SU-DHL-6 (cell line): ENCODE measurements at regions not wholly inside any gene's neighbourhood (a gene's known extent, or its start where the extent isn't known, plus 50 kb on each side); places are given as distances from the start of the nearest gene placed in this dataset.

Experiments used
- H2AFZ ChIP-seq: fragments of 200-600 bp; sonication (generic); 2 replicates; pipeline ENCODE4 v1.6.1; 2014; ENCODE audit warnings: low read depth, mild to moderate bottlenecking, moderate library complexity, mixed read lengths, antibody characterized with exemption, low read length; ENCODE audit not compliant: severe bottlenecking
- H3F3A ChIP-seq: fragments of 200-600 bp; shearing (Covaris generic); 2 replicates; pipeline ENCODE4 v1.6.0; 2016; ENCODE audit warnings: antibody characterized with exemption, mild to moderate bottlenecking; ENCODE audit not compliant: insufficient read depth
- H3K27ac ChIP-seq: fragments of 200-600 bp; sonication (generic); 2 replicates; pipeline ENCODE4 v1.5.1; 2016; ENCODE audit warnings: low read depth, mild to moderate bottlenecking, low read length, moderate library complexity, mixed read lengths
- H3K27me3 ChIP-seq: fragments of 200-600 bp; sonication (generic), shearing (Covaris generic); 2 replicates; pipeline ENCODE4 v1.6.0; 2014; ENCODE audit warnings: mild to moderate bottlenecking, low read length
- H3K36me3 ChIP-seq: fragments of 200-600 bp; sonication (generic); 2 replicates; pipeline ENCODE4 v1.6.1; 2014; ENCODE audit warnings: mild to moderate bottlenecking, low read length, mixed read lengths
- H3K4me2 ChIP-seq: fragments of 300-600, 200-600 bp; shearing (Covaris generic), sonication (generic); 2 replicates; pipeline ENCODE4 v1.6.0; 2014; ENCODE audit warnings: low read length, low read depth, mild to moderate bottlenecking; ENCODE audit not compliant: poor library complexity, severe bottlenecking
- H3K4me3 ChIP-seq: fragments of 200-600 bp; sonication (generic); 2 replicates; pipeline ENCODE4 v1.5.1; 2014; ENCODE audit warnings: antibody characterized with exemption, low read length, mild to moderate bottlenecking, mixed read lengths; ENCODE audit not compliant: insufficient read depth, poor library complexity, severe bottlenecking
- H3K79me2 ChIP-seq: fragments of 200-600 bp; sonication (generic); 2 replicates; pipeline ENCODE4 v1.6.1; 2014; ENCODE audit warnings: mild to moderate bottlenecking, low read length, moderate library complexity; ENCODE audit not compliant: insufficient read depth
- H3K9ac ChIP-seq: fragments of 200-600 bp; sonication (generic); 2 replicates; pipeline ENCODE4 v1.7.0; 2014; ENCODE audit warnings: mild to moderate bottlenecking, low read length
- H3K9me2 ChIP-seq: fragments of 200-600 bp; sonication (generic); replicated peaks from 2 replicates; pipeline ENCODE4 v1.6.1; 2014; ENCODE audit warnings: low read length; ENCODE audit not compliant: insufficient read depth
- H3K9me3 ChIP-seq: fragments of 200-600 bp; sonication (generic); 2 replicates; pipeline ENCODE4 v1.6.1; 2014; ENCODE audit warnings: low read length, mixed read lengths; ENCODE audit not compliant: insufficient read depth
- H4K20me1 ChIP-seq: fragments of 200-600 bp; sonication (generic); 2 replicates; pipeline ENCODE4 v1.6.1; 2014; ENCODE audit warnings: low read depth, mild to moderate bottlenecking, antibody characterized with exemption, low read length, moderate library complexity, mixed read lengths
- EZH2phosphoT487 ChIP-seq: fragments of 200-600 bp; sonication (generic), shearing (Covaris generic); conservative IDR thresholded peaks from 2 replicates; pipeline ENCODE4 v1.6.1; 2018; ENCODE audit warnings: mild to moderate bottlenecking, antibody characterized with exemption, low read length, moderate library complexity, mixed read lengths
- TF ChIP-seq, protein P1 (sequence below): fragments of 200-600 bp; sonication (generic); IDR thresholded peaks from one replicate; pipeline ENCODE4 v1.5.1; 2017; ENCODE audit warnings: antibody characterized with exemption, mild to moderate bottlenecking, low read length, moderate library complexity; ENCODE audit not compliant: insufficient read depth, poor library complexity, severe bottlenecking

DNA sequence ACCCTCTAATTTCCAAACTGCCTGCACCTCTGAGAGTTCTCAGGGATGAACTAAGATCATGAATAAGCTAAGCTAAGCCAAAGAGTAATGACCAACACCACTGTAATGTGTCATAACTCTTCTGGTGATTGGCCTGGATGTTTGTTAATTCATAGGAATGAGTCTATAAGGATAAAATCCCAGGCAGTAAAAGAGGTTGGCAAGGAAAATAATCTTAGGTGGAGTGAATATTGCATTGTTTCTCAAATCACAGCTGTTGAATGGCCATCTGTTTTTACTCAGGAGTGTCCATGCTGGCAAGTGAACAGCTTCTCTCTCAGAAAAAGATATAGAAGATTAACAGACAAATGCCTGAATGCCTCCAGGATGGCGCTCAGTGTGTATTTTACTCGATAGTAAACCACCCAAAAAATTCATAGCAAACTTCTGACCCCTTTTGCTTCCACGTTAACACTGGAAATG, 60.8 kb upstream of the GLS start:
- Histone ChIP-seq H3K9ac (no peak overlapping the region), H3F3A (no peaks in the 10 kb centered on the region), H4K20me1 (no peaks in the 10 kb centered on the region), H3K36me3 (no peaks in the 10 kb centered on the region), H3K4me3 (no peak overlapping the region), H3K9me2 (no peaks in the 10 kb centered on the region), H3K79me2 (no peaks in the 10 kb centered on the region), H3K27ac (no peak overlapping the region), H3K27me3 (no peaks in the 10 kb centered on the region), H3K4me2 (no peak overlapping the region), H3K9me3 (0 out of 2 replicates have a peak, but pooled peaks cover 6% of the 10 kb centered on the region), H2AFZ (no peak overlapping the region)
- TF ChIP-seq, protein P1, sequence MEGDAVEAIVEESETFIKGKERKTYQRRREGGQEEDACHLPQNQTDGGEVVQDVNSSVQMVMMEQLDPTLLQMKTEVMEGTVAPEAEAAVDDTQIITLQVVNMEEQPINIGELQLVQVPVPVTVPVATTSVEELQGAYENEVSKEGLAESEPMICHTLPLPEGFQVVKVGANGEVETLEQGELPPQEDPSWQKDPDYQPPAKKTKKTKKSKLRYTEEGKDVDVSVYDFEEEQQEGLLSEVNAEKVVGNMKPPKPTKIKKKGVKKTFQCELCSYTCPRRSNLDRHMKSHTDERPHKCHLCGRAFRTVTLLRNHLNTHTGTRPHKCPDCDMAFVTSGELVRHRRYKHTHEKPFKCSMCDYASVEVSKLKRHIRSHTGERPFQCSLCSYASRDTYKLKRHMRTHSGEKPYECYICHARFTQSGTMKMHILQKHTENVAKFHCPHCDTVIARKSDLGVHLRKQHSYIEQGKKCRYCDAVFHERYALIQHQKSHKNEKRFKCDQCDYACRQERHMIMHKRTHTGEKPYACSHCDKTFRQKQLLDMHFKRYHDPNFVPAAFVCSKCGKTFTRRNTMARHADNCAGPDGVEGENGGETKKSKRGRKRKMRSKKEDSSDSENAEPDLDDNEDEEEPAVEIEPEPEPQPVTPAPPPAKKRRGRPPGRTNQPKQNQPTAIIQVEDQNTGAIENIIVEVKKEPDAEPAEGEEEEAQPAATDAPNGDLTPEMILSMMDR = no peak
- no peak for TF ChIP-seq EZH2phosphoT487

DNA sequence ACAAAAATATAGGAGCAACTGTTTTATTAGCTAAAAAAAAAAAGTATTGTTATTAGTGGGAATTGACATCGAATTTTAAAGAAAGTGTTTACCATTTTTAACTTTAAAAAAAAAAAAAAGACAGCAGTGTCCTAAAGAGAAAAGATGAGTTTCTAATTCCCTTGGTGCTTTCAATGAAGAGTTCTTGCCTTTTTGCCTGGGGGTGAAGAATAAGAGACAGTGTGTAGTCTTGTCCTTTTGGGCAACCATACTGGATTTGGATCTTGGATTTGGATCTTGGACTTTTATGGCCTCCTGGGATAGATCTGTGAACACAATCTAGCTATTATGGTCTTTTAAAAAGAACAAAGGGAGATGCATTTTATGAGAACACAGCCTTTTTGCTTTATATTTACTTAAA, 60.2 kb upstream of the GLS start:
- no peak overlapping the region for H3K27ac ChIP-seq
- no peaks in the 10 kb centered on the region for H3K36me3 ChIP-seq
- H3K4me3 ChIP-seq = no peak overlapping the region
- no peaks in the 10 kb centered on the region for H3K27me3 ChIP-seq
- H2AFZ ChIP-seq = no peak overlapping the region
- TF ChIP-seq, protein P1 = no peak
- TF ChIP-seq EZH2phosphoT487 = no peak
- no peaks in the 10 kb centered on the region for H3F3A ChIP-seq
- H4K20me1 ChIP-seq = no peaks in the 10 kb centered on the region
- H3K79me2 ChIP-seq = no peaks in the 10 kb centered on the region
- H3K9me2 ChIP-seq = no peaks in the 10 kb centered on the region
- 0 out of 2 replicates have a peak, but pooled peaks cover 6% of the 10 kb centered on the region for H3K9me3 ChIP-seq
- no peak overlapping the region for H3K9ac ChIP-seq
- H3K4me2 ChIP-seq = no peak overlapping the region

DNA sequence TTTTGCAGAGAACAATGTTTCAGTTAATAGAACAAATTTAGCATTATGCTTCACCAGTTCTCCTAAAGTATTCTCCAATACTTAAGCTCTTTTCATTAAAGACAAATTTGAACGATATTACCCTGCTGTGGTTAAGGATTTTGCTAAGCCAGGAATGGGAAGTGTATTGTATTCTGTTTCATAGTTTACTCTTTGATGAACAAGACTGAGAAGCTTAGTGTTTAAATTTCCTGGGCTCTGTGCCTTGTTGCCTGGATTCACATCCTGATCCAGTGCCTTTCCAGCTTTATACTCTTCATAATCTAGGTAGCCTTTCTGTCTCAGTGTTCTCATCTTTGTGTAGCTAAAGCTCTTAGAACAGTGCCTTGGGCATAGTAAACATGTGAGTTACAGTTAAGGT, 58.6 kb upstream of the GLS start:
- H3K9me3 ChIP-seq = 0 out of 2 replicates have a peak, but pooled peaks cover 4% of the 10 kb centered on the region
- H3K4me2 ChIP-seq = no peak overlapping the region
- H2AFZ ChIP-seq = no peak overlapping the region
- no peak overlapping the region for H3K9ac ChIP-seq
- H3K79me2 ChIP-seq = no peaks in the 10 kb centered on the region
- H3K27me3 ChIP-seq = no peaks in the 10 kb centered on the region
- H3K9me2 ChIP-seq = no peaks in the 10 kb centered on the region
- no peaks in the 10 kb centered on the region for H4K20me1 ChIP-seq
- H3F3A ChIP-seq = no peaks in the 10 kb centered on the region
- no peak overlapping the region for H3K4me3 ChIP-seq
- no peaks in the 10 kb centered on the region for H3K36me3 ChIP-seq
- TF ChIP-seq EZH2phosphoT487 = no peak
- TF ChIP-seq, protein P1 = no peak
- H3K27ac ChIP-seq = no peak overlapping the region
